ENCODE measurements at regions not wholly inside any gene's neighbourhood (a gene's known extent, or its start where the extent isn't known, plus 50 kb on each side); places are given as distances from the start of the nearest gene placed in this dataset.

- H3K27me3 ChIP-seq (ENCODE audit: insufficient read depth, low read length): 0 out of 2 replicates have a peak, but pooled peaks cover 3% of the 10 kb centered on the region
- no peak for ATAC-seq
- H3K9me3 ChIP-seq (ENCODE audit: control insufficient read depth in 1 of 2, insufficient read depth in 1 of 2, low read depth in 1 of 2, low read length in 2 of 2): no peaks in the 10 kb centered on the region
- ChIA-PET CTCF (interaction anchor here (3.0 kb wide), 1 partner anchor 17 kb away, joined by 19 read pairs; no protein-coding TSS in a partner anchor), RAD21 (ENCODE audit: low non-redundant PET in 1 of 2, low total read pairs in 2 of 2, uncharacterized antibody in 2 of 2, unreplicated experiment in 2 of 2) (no interaction called here), POLR2A (no interaction called here)
- H2AFZ ChIP-seq (ENCODE audit: low read depth, low read length, poor library complexity, severe bottlenecking): no peak overlapping the region
- H3K9ac ChIP-seq (ENCODE audit: low read length): no peak overlapping the region
- TF ChIP-seq CEBPB (IDR thresholded peaks at IDR 0.05; ENCODE audit: low read depth) (no peak), JUND (IDR thresholded peaks at IDR 0.05) (no peak), POLR2A (IDR thresholded peaks at IDR 0.05; ENCODE audit: borderline replicate concordance, extremely low read depth, insufficient read depth, insufficient read length) (no peak), POLR2AphosphoS5 (IDR thresholded peaks at IDR 0.05; ENCODE audit: low read depth, low read length) (no peak), SIN3A (IDR thresholded peaks at IDR 0.05; ENCODE audit: low read depth) (no peak), ZNF274 (IDR thresholded peaks at IDR 0.05; ENCODE audit: low read depth, low read length) (no peak), FOSL1 (IDR thresholded peaks at IDR 0.05; ENCODE audit: low read depth) (no peak), ZFX (IDR thresholded peaks at IDR 0.05) (no peak), YY1 (IDR thresholded peaks at IDR 0.05; ENCODE audit: extremely low read depth, insufficient replicate concordance, low read depth, low read length) (no peak), EGR1 (IDR thresholded peaks at IDR 0.05; ENCODE audit: low read depth) (no peak), EZH2 (IDR thresholded peaks at IDR 0.05) (no peak), CBX3 (IDR thresholded peaks at IDR 0.05; ENCODE audit: low read depth) (no peak)
- no peaks in the 10 kb centered on the region for H3K4me1 ChIP-seq (ENCODE audit: control insufficient read depth in 1 of 2, insufficient read depth in 2 of 2, low read length in 2 of 2)
- H3K9me2 ChIP-seq (ENCODE audit: insufficient read depth): no peaks in the 10 kb centered on the region
- no peak for DNase-seq (ENCODE audit: low read depth, low spot score)
- H3K36me3 ChIP-seq (ENCODE audit: control insufficient read depth in 1 of 2, insufficient read depth in 2 of 2, low read length in 2 of 2): no peaks in the 10 kb centered on the region
- intact Hi-C loops (cut with micrococcal nuclease): no loop called here
- BruUV-seq (replicated peaks): no TSS peak
- no peak overlapping the region for H3K4me3 ChIP-seq (replicated peaks in 1 of 2; ENCODE audit: low read depth in 1 of 2, low read length in 2 of 2)
- H3K27ac ChIP-seq (ENCODE audit: low read depth, low read length): no peak overlapping the region
- H3K4me2 ChIP-seq (ENCODE audit: low read length): no peak overlapping the region
- no peaks in the 10 kb centered on the region for H3K79me2 ChIP-seq (ENCODE audit: insufficient read depth, low read length)
- no peaks in the 10 kb centered on the region for H4K20me1 ChIP-seq (ENCODE audit: insufficient read depth)
Observed at GRCh38 chr22:22044153-22044552, 61.6 kb upstream of the TOP3B start.

- Histone ChIP-seq H2AFZ (ENCODE audit: low read depth, low read length, poor library complexity, severe bottlenecking) (no peak overlapping the region), H3K36me3 (ENCODE audit: control insufficient read depth in 1 of 2, insufficient read depth in 2 of 2, low read length in 2 of 2) (no peaks in the 10 kb centered on the region), H3K9ac (ENCODE audit: low read length) (no peak overlapping the region), H3K9me2 (ENCODE audit: insufficient read depth) (no peaks in the 10 kb centered on the region), H3K79me2 (ENCODE audit: insufficient read depth, low read length) (no peaks in the 10 kb centered on the region), H3K9me3 (ENCODE audit: control insufficient read depth in 1 of 2, insufficient read depth in 1 of 2, low read depth in 1 of 2, low read length in 2 of 2) (no peaks in the 10 kb centered on the region), H3K4me3 (replicated peaks in 1 of 2; ENCODE audit: low read depth in 1 of 2, low read length in 2 of 2) (no peak overlapping the region), H3K4me1 (ENCODE audit: control insufficient read depth in 1 of 2, insufficient read depth in 2 of 2, low read length in 2 of 2) (no peaks in the 10 kb centered on the region), H3K4me2 (ENCODE audit: low read length) (no peak overlapping the region), H4K20me1 (ENCODE audit: insufficient read depth) (no peaks in the 10 kb centered on the region), H3K27ac (ENCODE audit: low read depth, low read length) (no peak overlapping the region), H3K27me3 (ENCODE audit: insufficient read depth, low read length) (no peaks in the 10 kb centered on the region)
- no peak for DNase-seq (ENCODE audit: low read depth, low spot score)
- ChIA-PET POLR2A (no interaction called here), RAD21 (ENCODE audit: low non-redundant PET in 1 of 2, low total read pairs in 2 of 2, uncharacterized antibody in 2 of 2, unreplicated experiment in 2 of 2) (no interaction called here), CTCF (interaction anchor here (3.0 kb wide), 1 partner anchor 18 kb away, joined by 19 read pairs; no protein-coding TSS in a partner anchor)
- no TSS peak for BruUV-seq (replicated peaks)
- no peak for ATAC-seq
- TF ChIP-seq ZBTB33 (IDR thresholded peaks at IDR 0.05; ENCODE audit: extremely low read depth, insufficient replicate concordance, low read length) (no peak), SRF (IDR thresholded peaks at IDR 0.05; ENCODE audit: low read depth) (no peak), EZH2phosphoT487 (IDR thresholded peaks at IDR 0.05; ENCODE audit: borderline replicate concordance) (no peak), POLR2AphosphoS5 (IDR thresholded peaks at IDR 0.05; ENCODE audit: low read depth, low read length) (no peak), CTCF (IDR thresholded peaks at IDR 0.05 in 2 of 3, conservative IDR thresholded peaks at IDR 0.05 in 1 of 3; ENCODE audit: borderline replicate concordance in 1 of 3, insufficient read depth in 1 of 3, low read depth in 2 of 3, low read length in 2 of 3) (no peak)
- intact Hi-C loops (cut with micrococcal nuclease): no loop called here
Observed at GRCh38 chr22:22043296-22044078, 60.9 kb upstream of the TOP3B start.
